Stomach (tissue), 8 donors: ENCODE measurements at regions not wholly inside any gene's neighbourhood (a gene's known extent, or its start where the extent isn't known, plus 50 kb on each side); places are given as distances from the start of the nearest gene placed in this dataset.

ENCODE experiments used
- DNase-seq, 2 donors: peaks; one replicate each; pipeline versions ENCODE4 v3.0.0 to v3.0.0-alpha.2; 2013 to 2019
- H3K27ac ChIP-seq, 5 donors: fragments of 200-600 bp in 4 of 5; sonication (generic) in 4 of 5; one replicate each; pipeline ENCODE4 v1.5.1; 2013 to 2019; ENCODE audit warnings: mild to moderate bottlenecking in 1 of 5, moderate library complexity in 1 of 5
- H3K27me3 ChIP-seq, 3 donors: fragments of 200-600 bp; sonication (generic); one replicate each; pipeline ENCODE4 v1.5.1; 2017 to 2019; ENCODE audit warnings: mixed run types in 1 of 3
- H3K36me3 ChIP-seq, 4 donors: fragments of 200-600 bp; sonication (generic); 1 replicate in 3 of 4; 2 replicates in 1 of 4; pipeline ENCODE4 v1.5.1; 2016 to 2019
- H3K4me1 ChIP-seq, 4 donors: fragments of 200-600 bp; sonication (generic); one replicate each; pipeline ENCODE4 v1.5.1; 2016 to 2019
- H3K4me3 ChIP-seq, 4 donors: fragments of 200-600 bp; sonication (generic) in 3 of 4; one replicate each; pipeline ENCODE4 v1.5.1; 2016 to 2019; ENCODE audit warnings: mild to moderate bottlenecking in 1 of 4
- H3K9me3 ChIP-seq, 4 donors: fragments of 200-600 bp; sonication (generic); one replicate each; pipeline ENCODE4 v1.5.1; 2016 to 2019
- EP300 ChIP-seq: sonication (generic); formaldehyde crosslinking; IDR thresholded peaks from one replicate; pipeline ENCODE4 v1.6.1; 2017; ENCODE audit warnings: antibody characterized with exemption
- POLR2A ChIP-seq, 4 donors: fragments of 450-650 bp; IDR thresholded peaks; one replicate each; pipeline ENCODE4 v1.6.1; 2016; ENCODE audit warnings: antibody characterized with exemption in 4 of 4, control low read depth in 2 of 4, mild to moderate bottlenecking in 1 of 4, moderate library complexity in 1 of 4
- POLR2AphosphoS5 ChIP-seq, 3 donors: sonication (generic); formaldehyde crosslinking; IDR thresholded peaks; one replicate each; pipeline ENCODE4 v1.6.1; 2016; ENCODE audit warnings: antibody characterized with exemption in 3 of 3
- WGBS, 5 donors: extraction: QIAGEN DNeasy Blood & Tissue Kit in 3 of 5; methylation state at CpG; one replicate each; pipeline versions ENCODE4 v1.1.5 to v1.1.7; 2013 to 2018; 5-methylcytosine and 5-hydroxymethylcytosine counted together
- intact Hi-C: fragments of 100-400 bp; cut with DNase I; formaldehyde crosslinking; loops from one replicate; pipeline ENCODE4 v1.15.1; 2023; ENCODE audit warnings: low total_unique reads
- TF ChIP-seq, protein P1 (sequence below), 7 experiments: fragments of 450-650 bp in 4 of 7; fragments of 200-600 bp in 3 of 7; sonication (generic) in 3 of 7; IDR thresholded peaks; one replicate each; pipeline ENCODE4 v1.5.1; 2016 to 2019; ENCODE audit warnings: antibody characterized with exemption in 7 of 7, control low read depth in 2 of 7, mild to moderate bottlenecking in 1 of 7
- donor health status: healthy with polysubstance abuse.
- donor health status: Bipolar disorder and iron deficiency.
- donor health status: healthy.

DNA sequence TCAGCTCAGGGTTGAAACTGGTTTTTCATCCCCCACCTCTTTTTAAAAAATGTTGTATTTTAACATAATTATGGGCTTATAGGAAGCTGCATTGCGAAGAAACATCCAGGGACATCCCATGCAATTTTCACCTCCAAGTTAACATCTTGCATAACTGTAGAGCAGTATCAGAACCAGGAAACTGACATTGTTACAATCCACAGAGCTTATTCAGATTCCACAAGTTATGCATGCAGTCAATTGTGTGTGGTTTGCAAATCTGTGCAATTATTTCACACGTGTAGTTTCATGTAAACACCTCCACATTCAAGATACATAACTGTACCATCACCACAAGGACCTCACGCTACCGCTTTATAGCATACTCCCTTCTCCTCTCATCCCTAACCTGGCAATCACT is 97.5 kb upstream of the GATB start:
- 77 to 83% (median 82%) methylated on average over 4 of the region's 4 CpGs for WGBS, 5 donors
- intact Hi-C loops = no loop called here
- TF ChIP-seq POLR2AphosphoS5 (IDR thresholded peaks at IDR 0.05) = no peak
- Histone ChIP-seq H3K4me3 (no peak overlapping the region), H3K36me3 (no peaks in the 10 kb centered on the region), H3K9me3 (no peaks in the 10 kb centered on the region), H3K27me3 (no peaks in the 10 kb centered on the region), H3K27ac (no peak overlapping the region), H3K4me1 (no peaks in the 10 kb centered on the region)
- no peak for DNase-seq

DNA sequence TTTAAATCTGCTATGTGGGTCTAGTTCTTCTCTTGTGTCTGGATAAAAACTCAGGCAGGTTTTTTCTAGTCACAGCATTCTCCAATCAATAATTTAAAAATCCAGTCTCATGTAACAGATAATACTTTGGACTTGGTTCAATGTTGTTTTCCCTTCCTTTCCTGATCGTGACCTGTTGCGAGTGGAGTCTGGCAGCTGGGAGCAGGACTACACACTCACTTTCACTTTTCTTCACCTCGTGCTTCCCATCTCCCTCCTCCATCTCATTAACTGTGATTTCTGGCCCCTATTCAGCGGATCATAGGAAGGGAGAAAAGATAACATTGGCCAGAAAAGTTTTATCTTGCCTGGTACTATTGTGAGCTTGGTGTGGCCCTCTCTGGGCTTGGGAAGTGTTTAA is 96.6 kb upstream of the GATB start:
- no peak overlapping the region for H3K27ac ChIP-seq
- intact Hi-C loops = no loop called here
- H3K4me1 ChIP-seq = no peaks in the 10 kb centered on the region
- 14 to 29% (median 19%) methylated on average over 4 of the region's 4 CpGs for WGBS, 5 donors
- DNase-seq = no peak
- H3K4me3 ChIP-seq = no peak overlapping the region
- no peaks in the 10 kb centered on the region for H3K27me3 ChIP-seq
- H3K9me3 ChIP-seq = no peaks in the 10 kb centered on the region
- TF ChIP-seq, protein P1, sequence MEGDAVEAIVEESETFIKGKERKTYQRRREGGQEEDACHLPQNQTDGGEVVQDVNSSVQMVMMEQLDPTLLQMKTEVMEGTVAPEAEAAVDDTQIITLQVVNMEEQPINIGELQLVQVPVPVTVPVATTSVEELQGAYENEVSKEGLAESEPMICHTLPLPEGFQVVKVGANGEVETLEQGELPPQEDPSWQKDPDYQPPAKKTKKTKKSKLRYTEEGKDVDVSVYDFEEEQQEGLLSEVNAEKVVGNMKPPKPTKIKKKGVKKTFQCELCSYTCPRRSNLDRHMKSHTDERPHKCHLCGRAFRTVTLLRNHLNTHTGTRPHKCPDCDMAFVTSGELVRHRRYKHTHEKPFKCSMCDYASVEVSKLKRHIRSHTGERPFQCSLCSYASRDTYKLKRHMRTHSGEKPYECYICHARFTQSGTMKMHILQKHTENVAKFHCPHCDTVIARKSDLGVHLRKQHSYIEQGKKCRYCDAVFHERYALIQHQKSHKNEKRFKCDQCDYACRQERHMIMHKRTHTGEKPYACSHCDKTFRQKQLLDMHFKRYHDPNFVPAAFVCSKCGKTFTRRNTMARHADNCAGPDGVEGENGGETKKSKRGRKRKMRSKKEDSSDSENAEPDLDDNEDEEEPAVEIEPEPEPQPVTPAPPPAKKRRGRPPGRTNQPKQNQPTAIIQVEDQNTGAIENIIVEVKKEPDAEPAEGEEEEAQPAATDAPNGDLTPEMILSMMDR (IDR thresholded peaks at IDR 0.05) = no peak
- TF ChIP-seq EP300 (no peak), POLR2AphosphoS5 (IDR thresholded peaks at IDR 0.05) (no peak), POLR2A (IDR thresholded peaks at IDR 0.05) (no peak)
- no peaks in the 10 kb centered on the region for H3K36me3 ChIP-seq

DNA sequence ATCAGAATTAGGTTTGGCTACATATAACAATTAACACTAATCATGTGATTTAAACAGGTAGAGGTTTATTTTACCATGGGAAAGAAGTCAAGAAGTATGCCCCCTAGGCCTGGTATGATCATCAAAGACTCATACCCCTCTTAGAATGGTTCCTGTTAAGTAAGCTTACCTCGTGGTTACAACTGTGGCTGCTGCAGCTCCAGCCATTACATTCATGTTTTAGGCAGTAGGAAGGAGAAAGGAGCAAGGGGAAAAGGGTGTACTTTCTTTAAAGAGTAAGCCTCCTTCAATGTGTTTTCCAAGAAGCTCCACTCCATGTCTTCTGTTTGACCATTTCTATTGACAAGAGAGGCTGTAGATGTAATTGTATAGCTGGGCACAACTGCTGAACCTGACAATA is 94.9 kb upstream of the GATB start:
- Histone ChIP-seq H3K27me3 (no peaks in the 10 kb centered on the region), H3K4me3 (no peak overlapping the region), H3K27ac (no peak overlapping the region), H3K9me3 (no peaks in the 10 kb centered on the region), H3K4me1 (no peaks in the 10 kb centered on the region), H3K36me3 (no peaks in the 10 kb centered on the region)
- no peak for TF ChIP-seq POLR2A (IDR thresholded peaks at IDR 0.05)
- TF ChIP-seq POLR2AphosphoS5 (IDR thresholded peaks at IDR 0.05) = no peak
- no peak for TF ChIP-seq EP300
- TF ChIP-seq, protein P1 (IDR thresholded peaks at IDR 0.05) = no peak
- WGBS, 5 donors = 70 to 90% (median 80%) methylated on average over 1 of the region's 1 CpG
- intact Hi-C loops = no loop called here
- DNase-seq = no peak

DNA sequence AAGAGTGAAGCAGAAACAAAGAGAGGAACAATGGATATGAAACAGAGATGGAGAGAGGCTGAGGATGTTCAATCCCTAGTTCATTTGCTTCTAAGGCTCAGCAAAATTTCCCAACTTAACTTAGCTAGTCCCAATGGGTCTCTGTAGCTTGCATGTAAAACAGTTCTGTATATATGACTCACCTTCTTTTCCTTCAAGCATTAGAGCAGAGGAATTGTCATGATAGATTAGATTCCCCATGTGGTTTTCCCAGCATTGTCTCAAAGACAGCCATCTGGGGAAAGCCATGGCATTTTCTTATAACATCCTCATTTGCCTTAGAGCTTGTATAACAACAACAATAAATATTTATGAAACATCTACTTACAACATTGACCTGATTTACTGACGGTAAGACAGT is 93.9 kb upstream of the GATB start:
- DNase-seq = no peak

DNA sequence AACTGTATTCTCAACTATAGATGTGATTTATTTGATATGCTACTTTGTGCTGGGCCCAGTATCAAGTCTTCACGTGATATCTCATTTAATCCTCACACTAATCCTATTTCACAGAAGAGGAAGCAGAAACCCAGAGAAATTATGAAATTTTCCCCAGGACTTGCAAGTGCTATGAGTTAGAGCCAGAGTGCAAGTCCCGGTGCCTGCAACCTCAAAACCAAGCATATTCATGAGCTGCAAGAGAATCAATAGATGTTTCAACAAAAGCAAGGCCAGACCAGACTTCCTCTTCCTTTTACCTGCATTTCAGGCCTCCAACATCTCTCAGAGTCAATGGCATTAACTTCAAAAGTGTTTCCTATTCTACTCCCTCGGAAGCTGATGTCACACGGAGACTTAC is 92.2 kb upstream of the GATB start:
- H3K27ac ChIP-seq = no peak overlapping the region
- DNase-seq = no peak
- H3K4me3 ChIP-seq = no peak overlapping the region
- 58 to 78% (median 68%) methylated on average over 4 of the region's 4 CpGs for WGBS, 5 donors
- H3K9me3 ChIP-seq = peaks cover 0 to 4% (median 0%) of the 10 kb centered on the region in 4 donors
- TF ChIP-seq, protein P1 (IDR thresholded peaks at IDR 0.05) = no peak
- no peak for TF ChIP-seq EP300
- no peak for TF ChIP-seq POLR2AphosphoS5 (IDR thresholded peaks at IDR 0.05)
- TF ChIP-seq POLR2A (IDR thresholded peaks at IDR 0.05) = no peak
- H3K36me3 ChIP-seq = no peaks in the 10 kb centered on the region
- H3K4me1 ChIP-seq = no peaks in the 10 kb centered on the region
- intact Hi-C loops = no loop called here
- no peaks in the 10 kb centered on the region for H3K27me3 ChIP-seq

More for the DNA sequence above, 93.9 kb upstream of the GATB start:
- Histone ChIP-seq H3K4me1 (no peaks in the 10 kb centered on the region), H3K27ac (no peak overlapping the region), H3K9me3 (no peaks in the 10 kb centered on the region), H3K4me3 (no peak overlapping the region), H3K36me3 (no peaks in the 10 kb centered on the region), H3K27me3 (no peaks in the 10 kb centered on the region)
- intact Hi-C loops = no loop called here
- TF ChIP-seq POLR2AphosphoS5 (IDR thresholded peaks at IDR 0.05) (no peak), POLR2A (IDR thresholded peaks at IDR 0.05) (no peak), EP300 (no peak)
- TF ChIP-seq, protein P1 (IDR thresholded peaks at IDR 0.05) = no peak
- WGBS, 5 donors = 65 to 90% (median 84%) methylated on average over 1 of the region's 1 CpG
